GM21390 (cell line): ENCODE measurements at regions not wholly inside any gene's neighbourhood (a gene's known extent, or its start where the extent isn't known, plus 50 kb on each side); places are given as distances from the start of the nearest gene placed in this dataset.
"Not testable (repeated sequence)": the region's sequence is repeated elsewhere in the genome, so short reads cannot be mapped to it uniquely, and the experiment has no call there.

ENCODE experiments used
- ATAC-seq: cut with Tn5 transposase; IDR thresholded peaks from one replicate; pipeline ENCODE4 v1.9.1; 2021; ENCODE audit not compliant: unreplicated experiment

GRCh38 chr12:42886160-42886559, 296.6 kb upstream of the PRICKLE1 start:
- no peak for ATAC-seq

- ATAC-seq: no peak
Observed at GRCh38 chr12:42885677-42886076, 296.1 kb upstream of the PRICKLE1 start.

- ATAC-seq: no peak
Observed at GRCh38 chr12:42884116-42884515, 294.6 kb upstream of the PRICKLE1 start.

GRCh38 chr12:42873401-42873800, 283.9 kb upstream of the PRICKLE1 start:
- ATAC-seq: no peak

GRCh38 chr12:42871816-42872215, 282.3 kb upstream of the PRICKLE1 start:
- no peak for ATAC-seq

- ATAC-seq: no peak
Observed at GRCh38 chr12:42868291-42868690, 278.7 kb upstream of the PRICKLE1 start.

GRCh38 chr12:42865282-42865681, 275.7 kb upstream of the PRICKLE1 start:
- ATAC-seq: no peak

- ATAC-seq: no peak
Observed at GRCh38 chr12:42862055-42862454, 272.5 kb upstream of the PRICKLE1 start.

GRCh38 chr12:42860331-42860730, 270.8 kb upstream of the PRICKLE1 start:
- not testable (repeated sequence) for ATAC-seq

GRCh38 chr12:42859612-42860011, 270.1 kb upstream of the PRICKLE1 start:
- no peak for ATAC-seq

GRCh38 chr12:42857106-42857505, 267.6 kb upstream of the PRICKLE1 start:
- ATAC-seq: no peak

- no peak for ATAC-seq
Observed at GRCh38 chr12:42855362-42855950, 265.9 kb upstream of the PRICKLE1 start.

GRCh38 chr12:42854826-42855225, 265.3 kb upstream of the PRICKLE1 start:
- no peak for ATAC-seq

GRCh38 chr12:42854208-42854607, 264.7 kb upstream of the PRICKLE1 start:
- ATAC-seq: no peak

- no peak for ATAC-seq
Observed at GRCh38 chr12:42853370-42854140, 264.0 kb upstream of the PRICKLE1 start.

GRCh38 chr12:42846782-42847181, 257.2 kb upstream of the PRICKLE1 start:
- no peak for ATAC-seq

- no peak for ATAC-seq
Observed at GRCh38 chr12:42834062-42834461, 244.5 kb upstream of the PRICKLE1 start.

GRCh38 chr12:42828836-42829235, 239.3 kb upstream of the PRICKLE1 start:
- ATAC-seq: no peak

- no peak for ATAC-seq
Observed at GRCh38 chr12:42824327-42824726, 234.8 kb upstream of the PRICKLE1 start.

- no peak for ATAC-seq
Observed at GRCh38 chr12:42823679-42824078, 234.1 kb upstream of the PRICKLE1 start.

- ATAC-seq: no peak
Observed at GRCh38 chr12:42819846-42820245, 230.3 kb upstream of the PRICKLE1 start.

GRCh38 chr12:42815068-42815467, 225.5 kb upstream of the PRICKLE1 start:
- no peak for ATAC-seq

GRCh38 chr12:42812871-42813270, 223.3 kb upstream of the PRICKLE1 start:
- ATAC-seq: no peak
